ENCODE measurements at regions not wholly inside any gene's neighbourhood (a gene's known extent, or its start where the extent isn't known, plus 50 kb on each side); places are given as distances from the start of the nearest gene placed in this dataset.

DNA sequence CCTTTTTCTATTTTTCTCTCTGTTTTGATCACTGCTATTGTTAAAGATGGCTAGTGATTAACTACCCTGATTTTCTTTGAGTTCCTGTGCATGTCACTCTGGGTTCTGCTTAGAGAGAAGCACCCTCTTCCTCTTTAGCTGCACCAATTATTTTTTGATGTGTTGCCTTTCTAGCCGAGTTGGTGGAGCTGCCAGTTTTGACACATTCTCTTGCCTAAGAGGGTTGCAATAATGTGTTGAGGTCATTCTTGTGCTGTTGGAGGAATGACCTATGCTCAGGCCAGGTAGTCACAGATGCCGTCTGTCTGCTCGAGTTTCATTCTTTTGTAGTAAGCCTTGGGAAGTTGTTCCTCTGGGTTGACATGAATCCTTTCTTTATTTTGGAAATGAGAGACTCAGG lies 84.6 kb upstream of the DPH6 start:
- intact Hi-C loops (cut with micrococcal nuclease) = no loop called here
- Mint-ChIP-seq H3K27ac (no peak overlapping the region), H3K4me3 (no peak overlapping the region), H3K9me3 (no peaks in the 10 kb centered on the region), H3K36me3 (ENCODE audit: low read depth) (no peaks in the 10 kb centered on the region), H3K4me1 (ENCODE audit: low read depth) (peaks cover 10% of the 10 kb centered on the region), H3K27me3 (no peaks in the 10 kb centered on the region)

- intact Hi-C loops (cut with micrococcal nuclease) = no loop called here
- Mint-ChIP-seq H3K27me3 (no peaks in the 10 kb centered on the region), H3K27ac (no peak overlapping the region), H3K4me3 (no peak overlapping the region), H3K4me1 (ENCODE audit: low read depth) (peaks cover 10% of the 10 kb centered on the region), H3K36me3 (ENCODE audit: low read depth) (no peaks in the 10 kb centered on the region), H3K9me3 (no peaks in the 10 kb centered on the region)
These were observed 85.0 kb upstream of the DPH6 start for GRCh38 chr15:35630985-35631384.

- H3K27ac Mint-ChIP-seq = no peak overlapping the region
- H3K27me3 Mint-ChIP-seq = no peaks in the 10 kb centered on the region
- intact Hi-C loops (cut with micrococcal nuclease) = no loop called here
- H3K4me3 Mint-ChIP-seq = no peak overlapping the region
- H3K4me1 Mint-ChIP-seq (ENCODE audit: low read depth) = peaks cover 10% of the 10 kb centered on the region
- H3K9me3 Mint-ChIP-seq = peaks cover 13% of the 10 kb centered on the region
- no peaks in the 10 kb centered on the region for H3K36me3 Mint-ChIP-seq (ENCODE audit: low read depth)
These were observed 87.7 kb upstream of the DPH6 start for GRCh38 chr15:35633677-35634076.

DNA sequence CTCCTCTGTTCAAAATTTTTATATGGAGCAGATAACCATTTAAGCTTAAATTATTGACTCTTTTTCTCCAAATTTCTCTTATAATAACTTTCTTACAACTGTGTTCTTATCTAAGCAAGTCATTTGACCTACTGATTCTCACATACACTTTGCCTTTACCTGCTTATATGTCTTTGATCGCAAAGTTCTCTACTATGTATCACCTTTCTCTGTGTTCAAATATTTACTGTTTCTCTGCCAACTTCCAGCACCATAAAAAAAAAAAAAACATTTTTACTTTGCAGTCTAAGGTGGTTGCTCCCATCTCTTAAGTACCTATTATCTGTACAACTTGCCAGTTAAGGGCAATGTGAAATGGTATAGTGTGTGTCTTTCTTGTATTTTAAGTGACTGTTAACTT lies 100.8 kb upstream of the DPH6 start:
- Mint-ChIP-seq H3K4me3 (no peak overlapping the region), H3K9me3 (peaks cover 22% of the 10 kb centered on the region), H3K36me3 (ENCODE audit: low read depth) (no peaks in the 10 kb centered on the region), H3K4me1 (ENCODE audit: low read depth) (no peaks in the 10 kb centered on the region), H3K27me3 (no peaks in the 10 kb centered on the region), H3K27ac (no peak overlapping the region)
- intact Hi-C loops (cut with micrococcal nuclease) = no loop called here

- no peaks in the 10 kb centered on the region for H3K36me3 Mint-ChIP-seq (ENCODE audit: low read depth)
- no peak overlapping the region for H3K4me3 Mint-ChIP-seq
- H3K9me3 Mint-ChIP-seq = peaks cover 17% of the 10 kb centered on the region
- H3K4me1 Mint-ChIP-seq (ENCODE audit: low read depth) = no peaks in the 10 kb centered on the region
- intact Hi-C loops (cut with micrococcal nuclease) = no loop called here
- H3K27me3 Mint-ChIP-seq = no peaks in the 10 kb centered on the region
- no peak overlapping the region for H3K27ac Mint-ChIP-seq
These were observed 101.3 kb upstream of the DPH6 start for GRCh38 chr15:35647303-35647702.

- H3K27me3 Mint-ChIP-seq = no peaks in the 10 kb centered on the region
- no peak overlapping the region for H3K27ac Mint-ChIP-seq
- no peaks in the 10 kb centered on the region for H3K36me3 Mint-ChIP-seq (ENCODE audit: low read depth)
- H3K9me3 Mint-ChIP-seq = peaks cover 9% of the 10 kb centered on the region
- H3K4me1 Mint-ChIP-seq (ENCODE audit: low read depth) = no peaks in the 10 kb centered on the region
- intact Hi-C loops (cut with micrococcal nuclease) = no loop called here
- H3K4me3 Mint-ChIP-seq = no peak overlapping the region
These were observed 103.0 kb upstream of the DPH6 start for GRCh38 chr15:35648941-35649340.

- no peaks in the 10 kb centered on the region for H3K36me3 Mint-ChIP-seq (ENCODE audit: low read depth)
- no peak overlapping the region for H3K4me3 Mint-ChIP-seq
- H3K9me3 Mint-ChIP-seq = peaks cover 9% of the 10 kb centered on the region
- intact Hi-C loops (cut with micrococcal nuclease) = no loop called here
- no peaks in the 10 kb centered on the region for H3K4me1 Mint-ChIP-seq (ENCODE audit: low read depth)
- no peak overlapping the region for H3K27ac Mint-ChIP-seq
- no peaks in the 10 kb centered on the region for H3K27me3 Mint-ChIP-seq
These were observed 103.6 kb upstream of the DPH6 start for GRCh38 chr15:35649575-35649974.

DNA sequence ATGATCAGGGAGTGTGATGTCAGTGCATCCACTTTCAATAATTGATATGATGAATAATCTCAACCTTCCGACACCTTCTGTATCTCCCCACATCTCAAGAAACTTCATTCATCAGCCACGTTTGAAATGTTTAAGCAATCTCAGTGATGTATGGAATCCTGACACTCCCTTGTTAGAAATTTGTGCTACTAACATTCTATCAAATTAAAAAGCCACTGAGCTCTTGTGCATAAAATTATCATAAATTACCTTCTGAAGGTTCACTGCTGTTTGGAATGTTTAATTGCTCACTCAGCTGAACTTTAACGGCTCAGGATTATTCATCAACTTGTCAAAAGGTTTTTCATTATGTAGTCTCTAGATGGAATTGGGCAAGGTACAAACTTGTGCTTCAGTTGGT lies 108.4 kb upstream of the DPH6 start:
- intact Hi-C loops (cut with micrococcal nuclease) = no loop called here
- Mint-ChIP-seq H3K9me3 (peaks cover 9% of the 10 kb centered on the region), H3K27ac (no peak overlapping the region), H3K4me1 (ENCODE audit: low read depth) (no peaks in the 10 kb centered on the region), H3K27me3 (no peaks in the 10 kb centered on the region), H3K36me3 (ENCODE audit: low read depth) (no peaks in the 10 kb centered on the region), H3K4me3 (no peak overlapping the region)

DNA sequence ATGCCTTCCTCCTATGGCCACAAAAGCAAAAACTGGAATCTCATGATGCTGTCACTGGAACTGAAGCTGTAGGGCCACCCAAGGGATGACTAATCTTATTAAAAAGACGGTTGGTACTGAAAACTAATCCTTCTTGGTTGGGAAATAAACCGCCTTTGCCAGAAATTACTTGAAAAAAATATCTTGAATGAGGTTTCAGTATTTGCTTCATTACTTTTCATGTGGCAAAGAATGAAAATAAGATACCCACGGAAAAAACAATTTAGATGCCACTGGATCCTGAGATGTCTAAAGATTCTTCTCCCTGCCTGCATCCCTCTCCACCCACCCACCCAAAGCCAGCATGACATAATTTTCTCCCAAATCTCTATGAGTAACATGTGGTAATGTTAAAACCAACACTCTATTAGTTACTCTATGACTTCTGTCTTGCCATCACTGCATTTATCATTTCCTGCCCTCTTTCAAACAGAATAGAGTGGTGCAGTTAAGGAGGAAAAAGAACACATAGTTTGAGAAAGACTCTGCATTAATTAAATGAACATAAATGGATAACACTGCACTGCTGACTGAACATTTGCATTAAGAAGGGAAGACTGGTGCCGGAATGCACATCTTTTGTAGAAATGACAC lies 111.8 kb upstream of the DPH6 start:
- H3K9me3 Mint-ChIP-seq = no peaks in the 10 kb centered on the region
- no peak overlapping the region for H3K27ac Mint-ChIP-seq
- no peak overlapping the region for H3K4me3 Mint-ChIP-seq
- intact Hi-C loops (cut with micrococcal nuclease) = no loop called here
- no peaks in the 10 kb centered on the region for H3K27me3 Mint-ChIP-seq
- no peaks in the 10 kb centered on the region for H3K36me3 Mint-ChIP-seq (ENCODE audit: low read depth)
- no peaks in the 10 kb centered on the region for H3K4me1 Mint-ChIP-seq (ENCODE audit: low read depth)

DNA sequence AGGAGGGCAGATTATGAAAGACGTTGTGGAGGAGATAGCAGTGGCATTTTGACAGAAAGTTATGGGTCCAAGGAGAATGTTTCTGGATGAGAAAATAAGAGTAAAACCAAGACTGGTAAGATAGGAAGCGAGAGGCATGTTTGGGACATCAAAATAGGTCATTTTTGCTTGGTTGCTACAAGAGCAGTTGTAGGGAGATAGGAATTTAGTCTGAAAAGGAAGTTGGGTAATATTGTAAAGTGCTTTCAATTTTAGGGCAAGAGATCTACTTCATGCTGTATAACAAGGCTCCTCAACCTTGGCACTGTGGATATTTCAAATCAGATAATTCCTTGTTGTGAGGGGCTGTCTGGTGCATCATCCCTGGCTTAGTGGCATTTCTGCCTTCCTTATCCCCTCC lies 118.0 kb upstream of the DPH6 start:
- Mint-ChIP-seq H3K36me3 (ENCODE audit: low read depth) (no peaks in the 10 kb centered on the region), H3K27ac (no peak overlapping the region), H3K9me3 (no peaks in the 10 kb centered on the region), H3K4me3 (no peak overlapping the region), H3K4me1 (ENCODE audit: low read depth) (no peaks in the 10 kb centered on the region), H3K27me3 (no peaks in the 10 kb centered on the region)
- intact Hi-C loops (cut with micrococcal nuclease) = no loop called here

- Mint-ChIP-seq H3K4me3 (no peak overlapping the region), H3K27ac (no peak overlapping the region), H3K36me3 (ENCODE audit: low read depth) (no peaks in the 10 kb centered on the region), H3K4me1 (ENCODE audit: low read depth) (no peaks in the 10 kb centered on the region), H3K9me3 (no peaks in the 10 kb centered on the region), H3K27me3 (no peaks in the 10 kb centered on the region)
- intact Hi-C loops (cut with micrococcal nuclease) = no loop called here
These were observed 120.1 kb upstream of the DPH6 start for GRCh38 chr15:35665896-35666536.

- no peaks in the 10 kb centered on the region for H3K9me3 Mint-ChIP-seq
- intact Hi-C loops (cut with micrococcal nuclease) = no loop called here
- H3K4me3 Mint-ChIP-seq = no peak overlapping the region
- H3K27me3 Mint-ChIP-seq = peaks cover under 1% of the 10 kb centered on the region
- H3K4me1 Mint-ChIP-seq (ENCODE audit: low read depth) = peaks cover 3% of the 10 kb centered on the region
- no peak overlapping the region for H3K27ac Mint-ChIP-seq
- H3K36me3 Mint-ChIP-seq (ENCODE audit: low read depth) = no peaks in the 10 kb centered on the region
These were observed 121.9 kb upstream of the DPH6 start for GRCh38 chr15:35667908-35668307.

- no peaks in the 10 kb centered on the region for H3K9me3 Mint-ChIP-seq
- peaks cover 6% of the 10 kb centered on the region for H3K4me1 Mint-ChIP-seq (ENCODE audit: low read depth)
- H3K36me3 Mint-ChIP-seq (ENCODE audit: low read depth) = no peaks in the 10 kb centered on the region
- peaks cover 1% of the 10 kb centered on the region for H3K27me3 Mint-ChIP-seq
- intact Hi-C loops (cut with micrococcal nuclease) = no loop called here
- H3K27ac Mint-ChIP-seq = no peak overlapping the region
- H3K4me3 Mint-ChIP-seq = no peak overlapping the region
These were observed 123.1 kb upstream of the DPH6 start for GRCh38 chr15:35669021-35669420.

DNA sequence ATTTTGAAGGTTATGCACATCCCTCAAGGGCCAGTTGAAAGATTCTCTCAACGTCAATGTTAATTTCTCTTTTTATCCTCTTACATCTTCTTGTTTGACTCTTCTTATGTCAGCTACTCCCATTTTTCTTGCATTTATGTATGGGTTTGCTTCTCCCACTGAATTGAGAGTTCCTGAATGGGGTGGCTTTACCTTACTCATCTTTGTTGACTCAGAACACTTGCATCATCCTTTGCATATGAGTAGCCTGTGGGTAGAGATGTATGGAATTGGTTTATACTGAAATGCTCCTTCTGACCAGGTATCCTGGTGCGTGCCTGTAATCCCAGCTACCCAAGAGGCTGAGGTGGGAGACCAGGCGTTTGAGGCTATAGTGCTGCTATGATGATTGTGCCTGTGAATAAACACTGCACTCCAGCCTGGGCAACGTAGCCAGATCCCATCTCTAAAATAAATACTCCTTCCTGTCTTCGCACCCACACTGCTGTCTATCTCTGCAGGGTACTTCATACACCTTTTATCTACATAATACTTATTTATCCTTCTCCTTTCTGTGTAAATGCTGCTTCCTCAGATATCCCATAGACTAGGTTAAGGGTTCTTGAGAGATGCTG lies 123.6 kb upstream of the DPH6 start:
- Mint-ChIP-seq H3K27me3 (peaks cover 1% of the 10 kb centered on the region), H3K36me3 (ENCODE audit: low read depth) (no peaks in the 10 kb centered on the region), H3K27ac (no peak overlapping the region), H3K9me3 (no peaks in the 10 kb centered on the region), H3K4me1 (ENCODE audit: low read depth) (peaks cover 6% of the 10 kb centered on the region), H3K4me3 (no peak overlapping the region)
- intact Hi-C loops (cut with micrococcal nuclease) = no loop called here

- H3K36me3 Mint-ChIP-seq (ENCODE audit: low read depth) = no peaks in the 10 kb centered on the region
- no peaks in the 10 kb centered on the region for H3K9me3 Mint-ChIP-seq
- no peak overlapping the region for H3K4me3 Mint-ChIP-seq
- peaks cover 6% of the 10 kb centered on the region for H3K4me1 Mint-ChIP-seq (ENCODE audit: low read depth)
- H3K27me3 Mint-ChIP-seq = peaks cover 1% of the 10 kb centered on the region
- intact Hi-C loops (cut with micrococcal nuclease) = no loop called here
- H3K27ac Mint-ChIP-seq = no peak overlapping the region
These were observed 125.2 kb upstream of the DPH6 start for GRCh38 chr15:35671197-35671596.
